MCF 10A (cell line): ENCODE measurements at regions not wholly inside any gene's neighbourhood (a gene's known extent, or its start where the extent isn't known, plus 50 kb on each side); places are given as distances from the start of the nearest gene placed in this dataset.
"Not testable (repeated sequence)": the region's sequence is repeated elsewhere in the genome, so short reads cannot be mapped to it uniquely, and the experiment has no call there.

Source experiments
- BruUV-seq: library from RNA; stranded (reverse); fragments of 400-500 nt; replicated peaks from 2 replicates; lab custom pipeline; 2021; lab: Mats Ljungman, UMichigan
- CTCF ChIA-PET: fragments of 300-600 bp; sonication (Branson Sonifier 250); formaldehyde crosslinking; extraction: SDS; loops from one replicate; lab custom pipeline; 2021; ENCODE audit warnings: antibody characterized with exemption, inconsistent platforms; lab: Yijun Ruan, JAX
- POLR2A ChIA-PET: fragments of 300-600, 350-650 bp; sonication (Branson Sonifier 250); formaldehyde crosslinking; extraction: SDS; loops from one replicate; lab custom pipeline; 2020; ENCODE audit warnings: antibody characterized with exemption, inconsistent platforms; lab: Yijun Ruan, JAX
- DNase-seq: peaks from one replicate; pipeline ENCODE4 v3.0.0-alpha.2; 2018; ENCODE audit not compliant: unreplicated experiment
- H3K27ac Mint-ChIP-seq: one replicate; pipeline ENCODE4 v1.8.0; 2022; ENCODE audit warnings: mild to moderate bottlenecking, low read depth, mixed read lengths; ENCODE audit not compliant: unreplicated experiment
- H3K27me3 Mint-ChIP-seq: one replicate; pipeline ENCODE4 v1.8.0; 2022; ENCODE audit warnings: mixed read lengths; ENCODE audit not compliant: insufficient read depth, unreplicated experiment
- H3K36me3 Mint-ChIP-seq: one replicate; pipeline ENCODE4 v1.8.0; 2022; ENCODE audit warnings: mild to moderate bottlenecking, moderate library complexity, mixed read lengths; ENCODE audit not compliant: insufficient read depth, unreplicated experiment
- H3K4me1 Mint-ChIP-seq: one replicate; pipeline ENCODE4 v1.8.0; 2022; ENCODE audit warnings: mixed read lengths; ENCODE audit not compliant: insufficient read depth, unreplicated experiment
- H3K4me3 Mint-ChIP-seq: one replicate; pipeline ENCODE4 v1.8.0; 2022; ENCODE audit warnings: mild to moderate bottlenecking, moderate library complexity, mixed read lengths; ENCODE audit not compliant: unreplicated experiment
- H3K9me3 Mint-ChIP-seq: one replicate; pipeline ENCODE4 v1.8.0; 2022; ENCODE audit warnings: mixed read lengths; ENCODE audit not compliant: unreplicated experiment
- intact Hi-C: fragments of 100-400 bp; cut with micrococcal nuclease; formaldehyde crosslinking; loops from 2 replicates; pipeline ENCODE4 v1.14.1; 2022
- TF ChIP-seq, protein P1 (sequence below): fragments of 200-600 bp; IDR thresholded peaks from one replicate; pipeline ENCODE4 v1.8.0; 2022; ENCODE audit warnings: antibody characterized with exemption, mild to moderate bottlenecking; ENCODE audit not compliant: unreplicated experiment

DNA sequence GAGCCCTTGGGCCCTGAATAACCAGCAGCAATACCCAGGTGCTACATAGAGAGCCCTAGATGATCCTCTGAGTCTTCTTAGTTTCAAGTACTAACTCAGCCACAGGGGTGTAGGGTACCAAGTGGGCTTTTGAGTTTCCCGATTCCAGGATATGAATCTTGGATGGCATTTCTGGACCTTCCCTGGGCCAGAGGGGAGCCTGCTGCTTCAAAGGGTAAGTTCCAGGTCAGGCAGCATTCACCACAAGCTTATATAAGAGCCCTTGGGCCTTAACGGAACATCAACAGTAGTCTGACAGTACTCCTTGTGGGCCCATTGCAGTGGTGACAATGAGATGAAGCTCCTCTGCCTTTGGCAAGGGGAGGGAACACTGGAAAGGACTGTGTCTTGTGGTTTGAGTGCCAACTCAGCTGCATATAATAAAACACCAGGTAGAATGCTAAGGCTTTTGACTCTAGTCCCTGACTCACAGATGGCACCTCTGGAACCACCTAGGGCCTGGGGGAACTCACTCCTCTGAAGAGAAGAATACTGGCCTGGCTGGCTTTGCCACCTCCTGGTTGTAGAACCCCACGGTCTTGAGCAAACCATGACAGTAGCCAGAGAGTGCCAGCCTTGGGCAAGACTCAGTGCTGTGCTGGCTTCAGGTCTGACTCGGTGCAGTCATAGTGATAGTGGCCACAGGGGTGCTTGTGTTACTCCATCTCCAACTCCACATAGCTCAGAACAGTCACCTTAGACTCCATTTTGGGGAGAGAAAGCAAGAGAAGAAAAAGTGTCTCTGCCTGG is 235.7 kb downstream of the AKAIN1 start:
- DNase-seq = no peak
- H3K36me3 Mint-ChIP-seq = no peaks in the 10 kb centered on the region
- H3K4me3 Mint-ChIP-seq = no peak overlapping the region
- H3K27me3 Mint-ChIP-seq = no peaks in the 10 kb centered on the region
- CTCF ChIA-PET = no interaction called here
- no TSS peak for BruUV-seq
- H3K9me3 Mint-ChIP-seq = peaks cover 23% of the 10 kb centered on the region
- TF ChIP-seq, protein P1, sequence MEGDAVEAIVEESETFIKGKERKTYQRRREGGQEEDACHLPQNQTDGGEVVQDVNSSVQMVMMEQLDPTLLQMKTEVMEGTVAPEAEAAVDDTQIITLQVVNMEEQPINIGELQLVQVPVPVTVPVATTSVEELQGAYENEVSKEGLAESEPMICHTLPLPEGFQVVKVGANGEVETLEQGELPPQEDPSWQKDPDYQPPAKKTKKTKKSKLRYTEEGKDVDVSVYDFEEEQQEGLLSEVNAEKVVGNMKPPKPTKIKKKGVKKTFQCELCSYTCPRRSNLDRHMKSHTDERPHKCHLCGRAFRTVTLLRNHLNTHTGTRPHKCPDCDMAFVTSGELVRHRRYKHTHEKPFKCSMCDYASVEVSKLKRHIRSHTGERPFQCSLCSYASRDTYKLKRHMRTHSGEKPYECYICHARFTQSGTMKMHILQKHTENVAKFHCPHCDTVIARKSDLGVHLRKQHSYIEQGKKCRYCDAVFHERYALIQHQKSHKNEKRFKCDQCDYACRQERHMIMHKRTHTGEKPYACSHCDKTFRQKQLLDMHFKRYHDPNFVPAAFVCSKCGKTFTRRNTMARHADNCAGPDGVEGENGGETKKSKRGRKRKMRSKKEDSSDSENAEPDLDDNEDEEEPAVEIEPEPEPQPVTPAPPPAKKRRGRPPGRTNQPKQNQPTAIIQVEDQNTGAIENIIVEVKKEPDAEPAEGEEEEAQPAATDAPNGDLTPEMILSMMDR = no peak
- intact Hi-C loops = no loop called here
- POLR2A ChIA-PET = no interaction called here
- H3K4me1 Mint-ChIP-seq = no peaks in the 10 kb centered on the region
- H3K27ac Mint-ChIP-seq = no peak overlapping the region

DNA sequence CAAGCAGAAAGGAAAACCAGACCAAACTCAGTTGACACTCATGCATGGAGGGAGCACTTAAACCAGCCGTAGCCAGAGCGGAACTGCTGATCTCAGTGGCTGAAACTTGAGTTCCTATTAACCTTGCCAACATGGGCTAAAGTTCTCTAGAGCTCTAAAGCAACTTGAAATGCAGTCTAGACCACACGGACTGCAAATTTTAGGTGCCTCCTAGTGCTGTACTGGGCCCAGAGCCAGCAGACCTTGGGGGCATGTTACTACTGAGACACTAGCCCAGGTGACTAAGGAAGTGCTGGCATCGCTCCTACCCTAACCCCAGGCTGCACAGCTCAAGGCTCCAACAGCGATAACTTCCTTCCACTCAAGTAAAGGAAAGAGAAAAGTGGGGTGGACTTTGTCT is 236.5 kb downstream of the AKAIN1 start:
- TF ChIP-seq, protein P1 = no peak
- intact Hi-C loops = no loop called here
- peaks cover 24% of the 10 kb centered on the region for H3K9me3 Mint-ChIP-seq
- ChIA-PET POLR2A (no interaction called here), CTCF (interaction anchor here (0.5 kb wide), 1 partner anchor 98 kb away, joined by 3 read pairs; no protein-coding TSS in a partner anchor)
- H3K27ac Mint-ChIP-seq = no peak overlapping the region
- no peaks in the 10 kb centered on the region for H3K4me1 Mint-ChIP-seq
- no peak overlapping the region for H3K4me3 Mint-ChIP-seq
- no TSS peak for BruUV-seq
- no peaks in the 10 kb centered on the region for H3K36me3 Mint-ChIP-seq
- H3K27me3 Mint-ChIP-seq = no peaks in the 10 kb centered on the region
- no peak for DNase-seq

DNA sequence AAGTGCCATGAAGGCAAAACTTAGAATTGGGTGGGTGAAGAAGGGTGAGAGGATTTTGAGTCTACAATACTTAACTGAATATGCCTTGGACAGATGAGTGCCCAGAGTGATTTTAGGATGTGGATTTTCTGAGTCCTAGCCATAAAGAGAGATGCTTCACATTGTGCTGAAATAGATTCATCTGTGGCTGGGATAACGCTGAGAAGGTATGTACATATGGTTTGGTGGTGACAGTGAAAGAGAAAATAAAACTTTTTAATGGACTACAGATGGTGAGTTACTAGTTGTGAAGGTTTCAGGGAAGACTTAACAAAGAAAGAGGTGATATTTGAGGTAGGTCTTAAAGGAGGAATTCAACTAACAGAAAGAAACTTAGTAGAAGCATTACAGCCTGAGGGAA is 265.8 kb downstream of the AKAIN1 start:
- CTCF ChIA-PET = interaction anchor here (0.6 kb wide), 1 partner anchor 92 kb away, joined by 3 read pairs; no protein-coding TSS in a partner anchor
- no peak overlapping the region for H3K4me3 Mint-ChIP-seq
- POLR2A ChIA-PET = no interaction called here
- TF ChIP-seq, protein P1 = no peak
- no peaks in the 10 kb centered on the region for H3K4me1 Mint-ChIP-seq
- no peak for DNase-seq
- peaks cover 14% of the 10 kb centered on the region for H3K9me3 Mint-ChIP-seq
- H3K36me3 Mint-ChIP-seq = no peaks in the 10 kb centered on the region
- no peak overlapping the region for H3K27ac Mint-ChIP-seq
- no TSS peak for BruUV-seq
- intact Hi-C loops = no loop called here
- no peaks in the 10 kb centered on the region for H3K27me3 Mint-ChIP-seq

DNA sequence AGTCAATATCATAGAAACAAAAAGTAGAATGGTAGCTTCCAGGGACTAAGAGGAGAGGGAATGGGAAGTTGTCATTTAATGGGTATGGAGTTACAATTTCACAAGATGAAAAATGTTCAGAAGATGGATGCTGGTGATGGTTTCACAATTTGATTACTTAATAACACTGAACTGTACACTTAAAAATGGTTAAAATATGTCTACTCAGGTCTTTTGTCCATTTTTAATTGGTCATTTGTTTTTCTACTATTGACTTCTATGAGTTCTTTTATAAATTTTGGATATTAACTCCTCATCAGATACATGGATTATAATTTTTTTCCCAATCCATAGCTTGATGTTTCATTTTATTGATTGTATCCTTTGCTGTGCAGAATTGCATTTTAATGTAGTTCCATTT is 275.5 kb downstream of the AKAIN1 start:
- H3K27me3 Mint-ChIP-seq = no peaks in the 10 kb centered on the region
- no peaks in the 10 kb centered on the region for H3K4me1 Mint-ChIP-seq
- H3K4me3 Mint-ChIP-seq = no peak overlapping the region
- CTCF ChIA-PET = no interaction called here
- no peak overlapping the region for H3K27ac Mint-ChIP-seq
- H3K36me3 Mint-ChIP-seq = no peaks in the 10 kb centered on the region
- intact Hi-C loops = no loop called here
- no TSS peak for BruUV-seq
- TF ChIP-seq, protein P1 = no peak
- no peaks in the 10 kb centered on the region for H3K9me3 Mint-ChIP-seq
- POLR2A ChIA-PET = no interaction called here
- no peak for DNase-seq

DNA sequence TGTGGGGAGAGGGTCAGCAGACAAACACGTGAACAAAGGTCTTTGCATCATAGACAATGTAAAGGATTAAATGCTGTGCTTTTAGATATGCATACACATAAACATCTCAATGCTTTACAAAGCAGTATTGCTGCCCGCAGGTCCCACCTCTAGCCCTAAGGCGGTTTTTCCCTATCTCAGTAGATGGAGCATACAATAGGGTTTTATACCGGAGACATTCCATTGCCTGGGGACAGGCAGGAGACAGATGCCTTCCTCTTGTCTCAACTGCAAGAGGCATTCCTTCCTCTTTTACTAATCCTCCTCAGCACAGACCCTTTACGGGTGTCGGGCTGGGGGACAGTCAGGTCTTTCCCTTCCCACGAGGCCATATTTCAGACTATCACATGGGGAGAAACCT is 279.5 kb downstream of the AKAIN1 start:
- intact Hi-C loops, POLR2A ChIA-PET, H3K9me3 Mint-ChIP-seq: not testable (repeated sequence)

More for the DNA sequence above, 279.5 kb downstream of the AKAIN1 start:
- H3K27ac Mint-ChIP-seq, CTCF ChIA-PET, DNase-seq, BruUV-seq, H3K4me1 Mint-ChIP-seq, H3K27me3 Mint-ChIP-seq, H3K36me3 Mint-ChIP-seq, H3K4me3 Mint-ChIP-seq: not testable (repeated sequence)
